NCI-H748 treated with DMSO at 0.1 percent for 48 hours (cell line): ENCODE measurements at regions not wholly inside any gene's neighbourhood (a gene's known extent, or its start where the extent isn't known, plus 50 kb on each side); places are given as distances from the start of the nearest gene placed in this dataset.

ENCODE experiments used
- DNase-seq: peaks from one replicate; lab custom pipeline; 2025; lab: John Stamatoyannopoulos, UW

DNA sequence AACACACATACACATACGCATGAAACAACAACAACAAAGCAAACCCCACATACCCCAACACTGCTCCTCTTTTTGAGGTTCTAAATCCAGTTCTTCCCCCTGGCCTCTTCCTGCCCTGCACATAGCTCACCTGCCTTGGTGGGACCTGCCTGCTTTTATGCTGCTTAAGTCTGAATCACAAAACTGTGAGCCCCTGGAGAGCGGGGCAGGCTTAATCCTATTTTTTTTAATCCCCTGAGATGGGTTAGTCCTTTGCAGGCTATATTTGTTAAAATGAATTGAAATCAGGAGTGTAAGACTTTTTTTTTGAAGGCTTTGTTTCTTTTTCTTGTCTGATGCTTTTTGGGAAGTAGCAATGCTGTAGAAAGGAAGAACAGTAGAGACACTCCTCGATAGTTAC lies 84.6 kb upstream of the MAX start:
- no peak for DNase-seq

DNA sequence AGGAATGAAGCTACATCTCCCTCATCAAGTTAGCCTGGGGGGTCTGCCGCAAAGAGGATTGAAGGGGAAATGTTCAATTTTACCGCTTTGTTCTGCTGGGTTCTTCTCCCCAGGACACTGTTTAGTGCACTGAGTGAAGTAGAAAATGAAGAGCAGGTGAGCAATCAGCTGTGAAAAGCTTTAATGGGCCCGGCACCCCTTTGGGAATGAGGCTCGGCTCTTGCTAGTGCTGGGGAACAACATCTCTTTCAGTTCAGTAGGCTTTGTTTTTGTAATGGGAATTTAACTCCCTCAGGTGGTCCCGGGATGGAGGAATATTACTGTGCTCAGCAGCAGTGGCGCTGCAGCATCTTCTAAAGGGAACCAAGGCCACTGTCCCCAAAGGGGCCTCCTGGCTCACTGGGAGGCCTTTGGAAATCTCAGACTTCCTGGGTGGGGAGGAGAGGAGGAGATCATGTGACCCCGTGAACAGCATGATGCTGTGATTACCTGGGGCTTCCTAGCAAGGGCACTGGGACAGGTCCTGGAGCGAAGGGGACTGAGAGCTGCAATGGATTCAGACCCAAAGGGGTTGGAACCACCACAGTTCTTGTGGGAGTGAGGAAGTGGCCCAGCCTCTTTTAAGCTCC lies 85.2 kb upstream of the MAX start:
- DNase-seq: no peak

- no peak for DNase-seq
Measured at GRCh38 chr14:65190312-65190711, 88.0 kb upstream of the MAX start.

- DNase-seq: no peak
Measured at GRCh38 chr14:65191716-65192115, 89.4 kb upstream of the MAX start.

- DNase-seq: no peak
Measured at GRCh38 chr14:65192686-65193085, 90.4 kb upstream of the MAX start.

DNA sequence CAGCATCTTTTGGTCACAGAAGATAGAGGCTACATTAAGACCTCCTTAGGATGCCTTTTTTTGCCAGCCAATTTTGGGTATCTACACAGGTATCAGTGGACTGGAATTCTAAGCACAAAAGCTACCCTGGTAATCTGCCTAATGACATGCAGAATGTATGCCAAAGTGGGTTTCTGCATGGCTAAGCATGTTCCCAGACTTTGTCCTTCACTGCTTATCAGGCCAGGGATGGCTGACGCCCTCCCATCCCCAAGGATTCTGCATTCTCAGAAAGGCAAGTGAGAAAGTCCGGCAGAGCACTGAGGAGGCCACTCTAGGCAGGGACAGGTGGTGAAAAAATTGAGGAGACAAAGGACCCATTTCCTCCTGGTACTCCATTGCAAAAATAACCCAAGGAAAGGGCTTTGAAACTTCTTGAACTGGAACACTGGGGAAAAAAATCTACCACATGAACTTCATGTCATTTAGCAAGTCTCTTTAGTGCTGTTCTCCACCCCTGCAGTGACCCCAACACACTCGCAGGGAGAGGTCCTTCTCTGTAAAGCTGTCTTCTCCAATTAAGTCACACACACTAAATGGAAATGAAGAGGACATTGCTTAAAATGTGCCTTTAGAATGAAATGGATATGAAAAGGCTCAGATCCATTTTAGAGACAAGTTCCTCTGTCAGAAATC lies 91.7 kb upstream of the MAX start:
- no peak for DNase-seq

DNA sequence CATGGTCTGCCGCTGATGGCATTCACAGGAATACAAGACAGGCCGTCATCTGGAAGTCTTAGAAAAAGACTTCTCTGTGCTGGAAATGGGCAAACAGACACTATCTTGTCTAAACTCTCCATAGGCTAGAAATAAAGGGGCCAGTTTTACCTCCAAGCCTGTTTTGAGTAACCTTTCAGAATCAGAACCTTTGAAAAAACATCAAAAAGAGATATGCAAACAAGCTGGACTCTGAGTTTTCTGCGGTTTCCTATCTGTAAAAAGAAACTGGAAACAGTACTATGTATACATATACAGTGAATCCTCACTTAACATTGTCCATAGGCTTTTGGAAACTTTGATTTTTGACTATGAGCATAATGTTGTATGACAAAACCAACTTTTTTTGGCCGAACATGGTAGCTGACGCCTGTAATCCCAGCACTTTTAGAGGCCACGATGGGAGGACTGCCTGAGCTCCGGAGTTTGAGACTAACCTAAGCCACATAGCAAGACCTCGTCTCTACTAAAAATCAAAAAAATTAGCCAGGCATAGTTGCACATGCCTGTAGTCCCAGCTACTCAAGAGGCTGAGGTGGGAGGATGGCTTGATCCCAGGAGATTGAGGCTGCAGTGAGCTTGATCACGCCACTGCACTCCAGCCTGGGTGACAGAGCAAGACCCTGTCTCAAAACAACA lies 92.9 kb upstream of the MAX start:
- DNase-seq: no peak

- no peak for DNase-seq
Measured at GRCh38 chr14:65198346-65198745, 96.0 kb upstream of the MAX start.

DNA sequence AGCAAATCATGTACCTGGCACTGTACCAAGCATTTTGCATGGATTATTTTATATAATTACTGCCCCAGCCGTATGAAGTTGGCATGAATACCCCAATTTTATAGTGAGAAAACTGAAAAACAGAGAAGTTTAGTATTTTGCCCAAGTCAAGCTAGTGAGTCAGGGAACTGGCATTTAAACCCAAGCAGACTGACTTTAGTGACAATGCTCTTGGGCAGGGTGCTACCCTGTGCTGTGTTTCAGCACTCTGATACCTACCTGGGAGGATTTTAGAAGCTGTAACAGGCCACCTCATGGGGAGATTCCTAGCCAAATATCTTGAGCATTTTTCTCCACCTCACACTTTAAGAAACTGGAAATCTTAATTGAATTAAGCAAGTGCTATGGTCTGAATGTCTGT lies 98.1 kb upstream of the MAX start:
- no peak for DNase-seq

DNA sequence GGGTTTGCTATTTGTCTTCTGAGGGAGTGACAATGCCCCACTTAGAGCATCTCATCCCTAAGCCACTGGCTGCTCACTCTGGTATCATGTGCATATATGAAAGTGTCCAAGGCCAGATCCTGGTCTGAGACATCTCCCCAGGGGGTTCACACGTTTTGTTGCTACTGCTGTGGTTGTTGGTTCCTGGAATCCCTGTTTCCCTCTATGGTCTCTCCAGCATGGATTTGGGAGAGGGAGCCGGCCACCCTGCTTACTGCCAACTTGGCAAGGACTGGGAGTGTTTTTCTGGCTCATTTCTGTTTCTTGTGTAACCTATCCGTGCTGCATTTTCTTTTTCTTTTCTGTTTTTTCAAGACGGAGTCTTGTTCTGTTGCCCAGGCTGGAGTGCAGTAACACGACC lies 101.3 kb upstream of the MAX start:
- no peak for DNase-seq

DNA sequence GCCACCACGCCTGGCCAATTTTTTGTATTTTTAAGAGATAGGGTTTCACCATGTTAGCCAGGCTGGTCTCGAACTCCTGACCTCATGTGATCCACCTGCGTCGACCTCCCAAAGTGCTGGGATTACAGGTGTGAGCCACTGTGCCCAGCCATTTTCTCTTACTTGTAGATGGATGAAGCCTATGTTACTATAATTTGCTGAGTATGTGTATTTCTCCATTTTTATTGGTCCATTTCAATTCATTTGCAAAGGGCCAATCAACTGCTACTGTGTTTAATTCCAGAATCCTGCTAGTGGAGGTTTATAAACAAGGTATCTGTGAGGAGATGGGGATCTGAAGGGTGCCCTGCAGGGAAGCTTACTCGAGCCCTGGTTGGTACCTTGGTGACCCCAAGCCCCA lies 101.7 kb upstream of the MAX start:
- no peak for DNase-seq

DNA sequence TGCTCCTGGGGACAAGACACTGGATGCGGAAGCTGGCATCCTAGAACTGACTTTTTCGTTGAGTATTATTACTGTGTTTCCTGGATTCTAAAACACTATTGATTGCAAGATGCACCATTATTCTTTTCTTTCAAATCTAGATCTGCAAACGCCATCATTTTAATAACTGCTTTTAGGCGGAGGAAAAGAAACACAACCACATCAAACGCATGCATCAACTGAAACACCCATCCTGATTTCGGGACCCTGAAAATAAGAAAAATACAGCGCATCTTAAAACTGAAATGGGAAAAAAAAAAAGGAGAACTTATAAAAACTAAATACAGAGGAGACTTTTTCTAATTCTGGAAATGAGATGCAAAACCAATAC lies 103.7 kb upstream of the MAX start:
- no peak for DNase-seq

GRCh38 chr14:65206448-65207096 lies 104.3 kb upstream of the MAX start:
- no peak for DNase-seq

DNA sequence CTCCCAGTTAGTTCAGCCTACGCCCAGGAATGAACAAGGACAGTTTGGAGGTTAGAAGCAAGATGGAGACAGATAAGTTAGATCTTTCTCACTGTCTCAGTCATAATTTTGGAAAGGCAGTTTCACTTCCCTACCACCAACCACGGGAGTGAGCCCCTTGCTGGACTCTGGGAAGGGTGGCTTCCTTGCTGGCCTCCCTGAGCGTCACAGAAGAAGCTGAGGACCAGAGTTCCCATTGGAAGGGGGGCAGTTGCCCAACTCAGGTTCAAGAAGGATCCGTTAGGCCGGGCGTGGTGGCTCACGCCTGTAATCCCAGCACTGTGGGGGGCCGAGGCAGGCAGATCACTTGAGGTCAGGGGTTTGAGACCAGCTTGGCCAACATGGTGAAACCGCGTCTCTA lies 106.2 kb upstream of the MAX start:
- DNase-seq: no peak

- no peak for DNase-seq
Measured at GRCh38 chr14:65210118-65210821, 108.0 kb upstream of the MAX start.

- DNase-seq: no peak
Measured at GRCh38 chr14:65210822-65211182, 108.5 kb upstream of the MAX start.

- no peak for DNase-seq
Measured at GRCh38 chr14:65211341-65211987, 109.1 kb upstream of the MAX start.

DNA sequence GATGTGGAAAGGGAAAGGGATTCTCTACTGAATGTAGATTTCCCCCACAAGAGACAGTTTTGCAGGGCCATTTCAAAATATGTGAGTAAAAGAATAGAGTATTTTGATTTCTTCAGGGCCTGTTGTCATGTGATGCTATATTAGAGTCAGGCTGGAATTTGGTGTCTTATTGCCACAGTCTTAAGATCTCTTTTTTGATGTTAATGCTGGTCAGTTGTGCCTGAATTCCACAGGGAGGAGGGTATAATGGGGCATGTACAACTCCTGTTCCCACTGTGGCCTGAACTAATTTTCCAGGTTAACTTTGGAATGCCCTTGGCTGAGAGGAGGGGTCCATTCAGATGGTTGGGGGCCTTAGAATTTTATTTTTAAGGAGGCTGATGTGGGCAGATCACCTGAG lies 111.0 kb upstream of the MAX start:
- no peak for DNase-seq

DNA sequence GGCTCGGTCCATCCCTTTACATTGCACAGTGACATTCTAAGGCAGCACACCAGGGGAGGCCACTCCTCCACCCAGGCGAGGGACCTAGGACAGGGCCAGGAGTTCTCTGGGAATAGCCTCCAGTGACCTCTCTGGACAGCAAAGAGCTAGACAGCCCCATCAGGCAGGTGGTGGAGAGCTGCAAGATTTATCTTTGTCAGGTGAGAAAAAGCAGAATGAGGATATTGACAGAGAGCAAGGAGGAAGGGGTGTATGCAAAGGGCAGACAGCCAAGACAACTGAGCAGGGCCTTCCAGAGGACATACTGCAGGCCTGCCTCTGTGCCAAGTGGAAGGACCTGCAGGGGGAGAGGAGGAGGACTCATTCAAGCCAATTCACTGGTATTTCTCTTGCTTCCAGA lies 112.4 kb upstream of the MAX start:
- no peak for DNase-seq

DNA sequence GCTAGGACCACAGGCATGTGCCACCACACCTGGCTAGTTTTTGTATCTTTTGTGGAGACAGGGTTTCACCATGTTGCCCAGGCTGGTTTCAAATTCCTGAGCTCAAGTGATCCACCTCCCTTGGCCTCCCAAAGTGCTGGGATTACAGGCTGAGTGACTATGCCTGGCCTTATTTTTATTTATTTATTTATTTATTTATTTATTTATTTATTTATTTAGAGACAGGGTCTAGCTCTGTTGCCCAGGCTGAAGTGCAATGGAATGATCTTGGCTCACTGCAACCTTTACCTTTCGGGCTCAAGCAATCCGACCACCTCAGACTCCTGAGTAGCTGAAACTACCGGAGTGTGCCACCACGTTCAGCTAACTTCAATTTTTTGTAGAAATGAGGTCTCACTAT lies 117.0 kb upstream of the MAX start:
- no peak for DNase-seq

DNA sequence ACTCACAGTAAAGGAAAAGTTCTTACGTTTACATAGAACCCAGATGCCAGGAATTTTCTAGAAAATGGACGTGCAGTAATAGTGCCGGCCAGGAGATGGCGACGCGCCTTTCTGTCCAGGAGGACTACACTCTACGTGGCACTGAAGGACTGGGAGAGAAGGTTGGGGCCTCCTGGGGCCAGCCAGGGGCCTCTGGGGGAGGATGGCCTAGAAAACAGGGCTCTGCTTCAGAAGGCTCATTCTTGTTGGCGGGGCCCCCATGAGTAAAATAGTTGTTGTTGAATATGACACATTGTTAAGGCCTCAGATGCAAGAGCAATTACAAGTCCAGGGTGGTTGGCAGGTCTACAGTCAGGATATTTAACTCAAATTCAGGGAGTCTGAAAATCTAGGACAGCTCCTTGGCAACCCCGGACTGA lies 120.1 kb upstream of the MAX start:
- DNase-seq: peak; percentile 15

DNA sequence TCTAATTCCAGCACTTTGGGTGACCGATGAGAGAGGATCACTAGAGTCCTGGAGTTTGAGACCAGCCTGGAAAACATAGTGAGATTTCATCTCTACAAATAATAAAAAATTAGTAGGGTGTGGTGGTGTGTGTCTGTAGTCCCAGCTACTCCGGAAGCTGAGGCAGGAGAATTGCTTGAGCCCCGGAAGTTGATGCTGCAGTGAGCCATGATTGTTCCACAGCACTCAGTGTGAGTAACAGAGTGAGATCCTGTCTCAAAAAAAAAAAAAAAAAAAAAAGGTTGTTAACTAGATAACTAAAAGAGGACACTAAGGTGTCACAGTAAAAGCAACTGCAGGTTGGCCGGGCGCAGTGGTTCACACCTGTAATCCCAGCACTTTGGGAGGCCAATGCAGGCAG lies 121.3 kb upstream of the MAX start:
- DNase-seq: no peak
